H1 (cell line): ENCODE measurements at regions not wholly inside any gene's neighbourhood (a gene's known extent, or its start where the extent isn't known, plus 50 kb on each side); places are given as distances from the start of the nearest gene placed in this dataset.

Experiments
- TF ChIP-seq, protein P1 (sequence below): fragments of 300-600 bp; sonication (generic); IDR thresholded peaks from 2 replicates; pipeline ENCODE4 v1.7.1; 2012; ENCODE audit warnings: low read length, moderate library complexity, mild to moderate bottlenecking, inconsistent platforms; ENCODE audit not compliant: insufficient replicate concordance

DNA sequence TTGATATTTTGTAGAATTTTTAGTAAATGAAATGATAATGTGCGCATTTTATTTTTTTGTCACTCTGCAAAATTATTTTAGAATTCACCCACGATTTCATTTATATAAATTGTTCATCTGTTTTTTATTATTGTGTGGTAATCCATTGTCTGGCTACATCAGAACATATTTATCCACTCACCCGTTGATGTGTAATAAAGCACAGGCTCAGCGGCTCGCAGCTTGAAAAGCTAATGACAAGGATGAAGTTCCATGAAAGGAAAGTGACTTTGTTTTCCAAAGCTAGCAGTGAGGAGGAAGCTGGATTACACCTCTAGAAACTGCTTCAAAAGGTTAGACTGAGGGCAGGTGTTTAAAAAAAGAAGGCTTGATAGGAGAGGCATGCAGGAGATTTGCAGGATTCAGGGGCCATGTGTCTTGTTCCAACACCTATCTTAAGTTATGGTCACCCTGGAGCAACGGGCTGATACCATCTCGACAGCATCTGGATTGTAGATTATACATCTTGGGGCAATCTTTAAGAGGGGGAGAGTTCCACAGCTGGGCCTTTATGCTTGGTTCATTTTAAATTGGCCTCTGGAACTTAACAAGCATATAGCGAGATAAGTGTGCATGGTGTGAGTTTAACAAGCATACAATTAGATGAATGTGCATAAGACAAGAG lies 194.1 kb downstream of the TMTC3 start (continued):
- TF ChIP-seq, protein P1, sequence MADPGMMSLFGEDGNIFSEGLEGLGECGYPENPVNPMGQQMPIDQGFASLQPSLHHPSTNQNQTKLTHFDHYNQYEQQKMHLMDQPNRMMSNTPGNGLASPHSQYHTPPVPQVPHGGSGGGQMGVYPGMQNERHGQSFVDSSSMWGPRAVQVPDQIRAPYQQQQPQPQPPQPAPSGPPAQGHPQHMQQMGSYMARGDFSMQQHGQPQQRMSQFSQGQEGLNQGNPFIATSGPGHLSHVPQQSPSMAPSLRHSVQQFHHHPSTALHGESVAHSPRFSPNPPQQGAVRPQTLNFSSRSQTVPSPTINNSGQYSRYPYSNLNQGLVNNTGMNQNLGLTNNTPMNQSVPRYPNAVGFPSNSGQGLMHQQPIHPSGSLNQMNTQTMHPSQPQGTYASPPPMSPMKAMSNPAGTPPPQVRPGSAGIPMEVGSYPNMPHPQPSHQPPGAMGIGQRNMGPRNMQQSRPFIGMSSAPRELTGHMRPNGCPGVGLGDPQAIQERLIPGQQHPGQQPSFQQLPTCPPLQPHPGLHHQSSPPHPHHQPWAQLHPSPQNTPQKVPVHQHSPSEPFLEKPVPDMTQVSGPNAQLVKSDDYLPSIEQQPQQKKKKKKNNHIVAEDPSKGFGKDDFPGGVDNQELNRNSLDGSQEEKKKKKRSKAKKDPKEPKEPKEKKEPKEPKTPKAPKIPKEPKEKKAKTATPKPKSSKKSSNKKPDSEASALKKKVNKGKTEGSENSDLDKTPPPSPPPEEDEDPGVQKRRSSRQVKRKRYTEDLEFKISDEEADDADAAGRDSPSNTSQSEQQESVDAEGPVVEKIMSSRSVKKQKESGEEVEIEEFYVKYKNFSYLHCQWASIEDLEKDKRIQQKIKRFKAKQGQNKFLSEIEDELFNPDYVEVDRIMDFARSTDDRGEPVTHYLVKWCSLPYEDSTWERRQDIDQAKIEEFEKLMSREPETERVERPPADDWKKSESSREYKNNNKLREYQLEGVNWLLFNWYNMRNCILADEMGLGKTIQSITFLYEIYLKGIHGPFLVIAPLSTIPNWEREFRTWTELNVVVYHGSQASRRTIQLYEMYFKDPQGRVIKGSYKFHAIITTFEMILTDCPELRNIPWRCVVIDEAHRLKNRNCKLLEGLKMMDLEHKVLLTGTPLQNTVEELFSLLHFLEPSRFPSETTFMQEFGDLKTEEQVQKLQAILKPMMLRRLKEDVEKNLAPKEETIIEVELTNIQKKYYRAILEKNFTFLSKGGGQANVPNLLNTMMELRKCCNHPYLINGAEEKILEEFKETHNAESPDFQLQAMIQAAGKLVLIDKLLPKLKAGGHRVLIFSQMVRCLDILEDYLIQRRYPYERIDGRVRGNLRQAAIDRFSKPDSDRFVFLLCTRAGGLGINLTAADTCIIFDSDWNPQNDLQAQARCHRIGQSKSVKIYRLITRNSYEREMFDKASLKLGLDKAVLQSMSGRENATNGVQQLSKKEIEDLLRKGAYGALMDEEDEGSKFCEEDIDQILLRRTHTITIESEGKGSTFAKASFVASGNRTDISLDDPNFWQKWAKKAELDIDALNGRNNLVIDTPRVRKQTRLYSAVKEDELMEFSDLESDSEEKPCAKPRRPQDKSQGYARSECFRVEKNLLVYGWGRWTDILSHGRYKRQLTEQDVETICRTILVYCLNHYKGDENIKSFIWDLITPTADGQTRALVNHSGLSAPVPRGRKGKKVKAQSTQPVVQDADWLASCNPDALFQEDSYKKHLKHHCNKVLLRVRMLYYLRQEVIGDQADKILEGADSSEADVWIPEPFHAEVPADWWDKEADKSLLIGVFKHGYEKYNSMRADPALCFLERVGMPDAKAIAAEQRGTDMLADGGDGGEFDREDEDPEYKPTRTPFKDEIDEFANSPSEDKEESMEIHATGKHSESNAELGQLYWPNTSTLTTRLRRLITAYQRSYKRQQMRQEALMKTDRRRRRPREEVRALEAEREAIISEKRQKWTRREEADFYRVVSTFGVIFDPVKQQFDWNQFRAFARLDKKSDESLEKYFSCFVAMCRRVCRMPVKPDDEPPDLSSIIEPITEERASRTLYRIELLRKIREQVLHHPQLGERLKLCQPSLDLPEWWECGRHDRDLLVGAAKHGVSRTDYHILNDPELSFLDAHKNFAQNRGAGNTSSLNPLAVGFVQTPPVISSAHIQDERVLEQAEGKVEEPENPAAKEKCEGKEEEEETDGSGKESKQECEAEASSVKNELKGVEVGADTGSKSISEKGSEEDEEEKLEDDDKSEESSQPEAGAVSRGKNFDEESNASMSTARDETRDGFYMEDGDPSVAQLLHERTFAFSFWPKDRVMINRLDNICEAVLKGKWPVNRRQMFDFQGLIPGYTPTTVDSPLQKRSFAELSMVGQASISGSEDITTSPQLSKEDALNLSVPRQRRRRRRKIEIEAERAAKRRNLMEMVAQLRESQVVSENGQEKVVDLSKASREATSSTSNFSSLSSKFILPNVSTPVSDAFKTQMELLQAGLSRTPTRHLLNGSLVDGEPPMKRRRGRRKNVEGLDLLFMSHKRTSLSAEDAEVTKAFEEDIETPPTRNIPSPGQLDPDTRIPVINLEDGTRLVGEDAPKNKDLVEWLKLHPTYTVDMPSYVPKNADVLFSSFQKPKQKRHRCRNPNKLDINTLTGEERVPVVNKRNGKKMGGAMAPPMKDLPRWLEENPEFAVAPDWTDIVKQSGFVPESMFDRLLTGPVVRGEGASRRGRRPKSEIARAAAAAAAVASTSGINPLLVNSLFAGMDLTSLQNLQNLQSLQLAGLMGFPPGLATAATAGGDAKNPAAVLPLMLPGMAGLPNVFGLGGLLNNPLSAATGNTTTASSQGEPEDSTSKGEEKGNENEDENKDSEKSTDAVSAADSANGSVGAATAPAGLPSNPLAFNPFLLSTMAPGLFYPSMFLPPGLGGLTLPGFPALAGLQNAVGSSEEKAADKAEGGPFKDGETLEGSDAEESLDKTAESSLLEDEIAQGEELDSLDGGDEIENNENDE: no peak
